Naive thymus-derived CD4-positive, alpha-beta T cell (primary cell): ENCODE measurements at regions not wholly inside any gene's neighbourhood (a gene's known extent, or its start where the extent isn't known, plus 50 kb on each side); places are given as distances from the start of the nearest gene placed in this dataset.

Source experiments
- ATAC-seq: fragments of 150-1000 bp; cut with Tn5 transposase; 2 replicates; pipeline ENCODE4 v1.10.0; 2021; ENCODE audit warnings: mild to moderate bottlenecking, moderate library complexity
- CTCF ChIA-PET: fragments of 350-600 bp; sonication (Branson Sonifier 250); formaldehyde crosslinking; loops from one replicate; lab custom pipeline; 2021; ENCODE audit warnings: antibody characterized with exemption; lab: Charles Lee
- POLR2A ChIA-PET: fragments of 350-600 bp; sonication (Branson Sonifier 250); formaldehyde crosslinking; loops from one replicate; lab custom pipeline; 2021; ENCODE audit warnings: antibody characterized with exemption, inconsistent platforms; lab: Charles Lee
- DNase-seq, 9 donors: peaks; one replicate each; pipeline versions ENCODE4 v3.0.0 to v3.0.0-alpha.2; 2020 to 2022; ENCODE audit warnings: mixed read lengths in 1 of 9
- H3K27ac ChIP-seq: one replicate; pipeline ENCODE4 v1.7.0; 2013; ENCODE audit warnings: mild to moderate bottlenecking, low read depth, low read length, moderate library complexity
- H3K27me3 ChIP-seq, 2 donors: one replicate each; pipeline ENCODE4 v1.7.0; 2013; ENCODE audit warnings: low read length in 2 of 2, mild to moderate bottlenecking in 2 of 2, moderate library complexity in 2 of 2; ENCODE audit not compliant: control insufficient read depth in 2 of 2, insufficient read depth in 2 of 2
- H3K36me3 ChIP-seq, 3 experiments: 1 replicate in 2 of 3; 2 replicates in 1 of 3; pipeline ENCODE4 v1.7.0; 2013; ENCODE audit warnings: low read length in 3 of 3, mild to moderate bottlenecking in 3 of 3, moderate library complexity in 1 of 3; ENCODE audit not compliant: insufficient read depth in 3 of 3, control insufficient read depth in 2 of 3
- H3K4me1 ChIP-seq, 2 donors: one replicate each; pipeline ENCODE4 v1.7.0; 2013; ENCODE audit warnings: low read length in 2 of 2, mild to moderate bottlenecking in 2 of 2, moderate library complexity in 1 of 2; ENCODE audit not compliant: control insufficient read depth in 2 of 2, insufficient read depth in 2 of 2
- H3K4me3 ChIP-seq: 2 replicates; pipeline ENCODE4 v1.7.0; 2013; ENCODE audit warnings: mild to moderate bottlenecking, low read length
- H3K9me3 ChIP-seq, 3 experiments: 1 replicate in 2 of 3; 2 replicates in 1 of 3; pipeline ENCODE4 v1.7.0; 2013; ENCODE audit warnings: low read length in 3 of 3; ENCODE audit not compliant: control insufficient read depth in 2 of 3
- H3K27ac Mint-ChIP-seq, 9 donors: one replicate each; pipeline ENCODE4 v1.8.0; 2020 to 2022; ENCODE audit warnings: mixed read lengths in 9 of 9, mild to moderate bottlenecking in 8 of 9, moderate library complexity in 5 of 9, inconsistent platforms in 2 of 9
- H3K27me3 Mint-ChIP-seq, 5 donors: one replicate each; pipeline ENCODE4 v1.8.0; 2021 to 2022; ENCODE audit warnings: mixed read lengths in 5 of 5, mild to moderate bottlenecking in 1 of 5
- H3K36me3 Mint-ChIP-seq, 5 donors: one replicate each; pipeline ENCODE4 v1.8.0; 2020 to 2022; ENCODE audit warnings: mixed read lengths in 5 of 5, mild to moderate bottlenecking in 3 of 5, inconsistent platforms in 1 of 5
- H3K4me1 Mint-ChIP-seq, 7 donors: one replicate each; pipeline ENCODE4 v1.8.0; 2020 to 2022; ENCODE audit warnings: mixed read lengths in 7 of 7, mild to moderate bottlenecking in 3 of 7, inconsistent platforms in 1 of 7
- H3K4me3 Mint-ChIP-seq, 10 donors: one replicate each; pipeline ENCODE4 v1.8.0; 2020 to 2022; ENCODE audit warnings: mild to moderate bottlenecking in 10 of 10, mixed read lengths in 10 of 10, moderate library complexity in 6 of 10, inconsistent platforms in 2 of 10
- H3K9me3 Mint-ChIP-seq, 11 donors: one replicate each; pipeline ENCODE4 v1.8.0; 2020 to 2022; ENCODE audit warnings: mixed read lengths in 11 of 11, mild to moderate bottlenecking in 4 of 11, inconsistent platforms in 1 of 11, moderate library complexity in 1 of 11
- intact Hi-C, 2 donors: fragments of 100-400 bp; cut with micrococcal nuclease; formaldehyde crosslinking; loops; one replicate each; pipeline ENCODE4 v1.15.1; 2023

DNA sequence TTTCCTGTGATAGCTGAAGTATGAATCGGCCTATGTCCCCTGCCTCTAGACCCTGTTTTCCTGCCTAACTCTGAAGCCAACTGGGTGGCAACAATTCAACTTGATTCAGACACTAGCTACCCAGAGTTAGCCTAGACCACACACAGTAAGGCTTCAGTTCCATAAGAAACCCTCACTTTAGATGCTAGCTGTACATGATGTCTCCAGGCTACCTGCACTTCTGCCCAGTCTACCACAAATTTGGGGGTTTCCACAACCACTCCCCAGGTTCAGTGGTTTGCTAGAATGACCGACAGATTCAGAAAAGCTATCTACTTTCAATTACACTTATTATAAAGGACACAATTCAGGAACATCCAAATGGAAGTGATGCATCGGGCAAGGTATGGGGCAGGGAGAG lies 119.4 kb upstream of the VLDLR start:
- Histone ChIP-seq H3K4me3 (no peak overlapping the region), H3K27me3 (no peaks in the 10 kb centered on the region), H3K4me1 (no peaks in the 10 kb centered on the region), H3K27ac (no peak overlapping the region), H3K9me3 (no peaks in the 10 kb centered on the region), H3K36me3 (no peaks in the 10 kb centered on the region)
- CTCF ChIA-PET: interaction anchor here (0.9 kb wide), 1 partner anchor 11 kb away, joined by 3 read pairs; no protein-coding TSS in a partner anchor
- DNase-seq: no peak
- no peaks in the 10 kb centered on the region for H3K4me1 Mint-ChIP-seq
- no peak overlapping the region for H3K27ac Mint-ChIP-seq
- peaks cover 0 to 2% (median 0%) of the 10 kb centered on the region in 11 donors for H3K9me3 Mint-ChIP-seq
- ATAC-seq: no peak
- no peaks in the 10 kb centered on the region for H3K36me3 Mint-ChIP-seq
- intact Hi-C loops: no loop called here
- no peak overlapping the region for H3K4me3 Mint-ChIP-seq
- no peaks in the 10 kb centered on the region for H3K27me3 Mint-ChIP-seq
- POLR2A ChIA-PET: no interaction called here

DNA sequence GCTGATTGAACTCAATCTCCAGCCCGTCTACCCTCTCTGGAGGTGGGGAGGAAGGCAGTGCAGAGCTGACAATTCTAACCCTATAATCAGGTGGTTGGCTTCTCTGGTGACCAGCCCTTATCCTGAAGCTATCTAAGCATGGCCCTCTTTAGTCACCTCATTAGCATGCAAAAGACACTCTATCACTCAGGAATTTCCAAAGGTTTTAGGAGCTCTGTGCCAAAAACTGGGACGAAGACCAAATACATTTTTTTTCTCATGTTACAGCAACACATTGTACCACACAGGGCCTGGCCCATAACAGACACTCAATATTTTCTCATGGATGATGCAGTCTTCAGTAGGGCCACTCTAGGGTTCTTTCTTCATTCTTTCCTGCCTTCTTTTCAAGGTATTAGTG lies 118.8 kb upstream of the VLDLR start:
- POLR2A ChIA-PET: no interaction called here
- no peaks in the 10 kb centered on the region for H3K4me1 Mint-ChIP-seq

DNA sequence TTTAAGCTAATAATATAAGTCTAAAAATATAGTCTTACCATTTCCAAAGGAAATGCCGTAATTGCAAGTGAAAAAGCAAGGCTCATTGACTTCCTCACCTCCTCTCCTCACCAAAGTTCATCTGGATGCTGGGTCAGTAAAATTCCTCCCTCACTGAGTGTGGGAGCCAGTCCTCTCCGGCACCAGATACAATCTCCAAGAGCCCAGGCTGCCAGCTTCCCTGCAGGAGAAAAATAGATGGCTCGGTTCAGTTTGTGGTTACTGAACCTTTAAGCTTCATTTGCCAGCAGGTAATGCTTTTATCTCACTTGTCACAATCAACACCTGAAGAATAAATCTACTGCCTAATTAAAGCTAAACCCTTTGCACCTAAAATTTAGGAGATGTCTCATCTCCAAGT lies 115.3 kb upstream of the VLDLR start:
- Histone ChIP-seq H3K27ac (no peak overlapping the region), H3K9me3 (no peaks in the 10 kb centered on the region), H3K36me3 (no peaks in the 10 kb centered on the region), H3K4me1 (no peaks in the 10 kb centered on the region), H3K4me3 (no peak overlapping the region), H3K27me3 (no peaks in the 10 kb centered on the region)
- H3K36me3 Mint-ChIP-seq: no peaks in the 10 kb centered on the region
- H3K27ac Mint-ChIP-seq: no peak overlapping the region
- peaks cover 0 to 10% (median 4%) of the 10 kb centered on the region in 11 donors for H3K9me3 Mint-ChIP-seq
- no peak for ATAC-seq
- ChIA-PET CTCF (no interaction called here), POLR2A (no interaction called here)
- intact Hi-C loops: no loop called here
- DNase-seq: no peak
- H3K4me3 Mint-ChIP-seq: no peak overlapping the region
- peaks cover 0 to 12% (median 0%) of the 10 kb centered on the region in 5 donors for H3K27me3 Mint-ChIP-seq
- H3K4me1 Mint-ChIP-seq: no peaks in the 10 kb centered on the region

More for the DNA sequence above, 118.8 kb upstream of the VLDLR start:
- H3K36me3 ChIP-seq: no peaks in the 10 kb centered on the region
- H3K9me3 ChIP-seq: no peaks in the 10 kb centered on the region
- intact Hi-C loops: no loop called here
- H3K4me3 ChIP-seq: no peak overlapping the region
- DNase-seq (no peak), ATAC-seq (no peak)
- H3K4me1 ChIP-seq: no peaks in the 10 kb centered on the region
- no peak overlapping the region for H3K4me3 Mint-ChIP-seq
- peaks cover 0 to 4% (median 0%) of the 10 kb centered on the region in 11 donors for H3K9me3 Mint-ChIP-seq
- H3K36me3 Mint-ChIP-seq: no peaks in the 10 kb centered on the region
- H3K27me3 Mint-ChIP-seq: no peaks in the 10 kb centered on the region
- H3K27ac Mint-ChIP-seq: no peak overlapping the region
- CTCF ChIA-PET: no interaction called here
- H3K27ac ChIP-seq: no peak overlapping the region
- no peaks in the 10 kb centered on the region for H3K27me3 ChIP-seq

DNA sequence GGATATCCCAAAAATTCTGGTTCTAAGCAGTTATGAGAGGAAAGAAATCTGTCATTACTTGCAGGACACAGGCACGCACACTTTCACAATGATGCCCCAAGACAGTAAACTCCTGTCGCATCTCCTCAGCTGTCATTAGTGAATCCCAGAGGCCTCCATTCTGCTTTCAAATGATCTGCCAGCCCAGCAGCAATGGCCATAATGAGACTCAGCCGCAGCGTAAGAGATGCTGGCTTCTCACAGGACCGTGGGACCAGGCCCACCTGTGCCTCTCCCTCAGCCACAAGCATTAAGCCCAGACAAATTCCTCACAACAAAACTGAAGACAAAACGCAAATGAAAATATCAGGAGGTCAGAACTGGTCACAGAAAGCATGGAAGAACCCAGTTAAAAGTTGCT lies 98.0 kb upstream of the VLDLR start:
- Mint-ChIP-seq H3K27me3 (peaks cover 0 to 25% (median 6%) of the 10 kb centered on the region in 5 donors), H3K4me3 (no peak overlapping the region), H3K4me1 (peaks cover 0 to 1% (median 0%) of the 10 kb centered on the region in 7 donors), H3K27ac (no peak overlapping the region), H3K9me3 (peaks cover 6 to 21% (median 11%) of the 10 kb centered on the region in 11 donors), H3K36me3 (peaks cover 0 to 8% (median 0%) of the 10 kb centered on the region in 5 donors)
- Histone ChIP-seq H3K27me3 (no peaks in the 10 kb centered on the region), H3K36me3 (no peaks in the 10 kb centered on the region), H3K27ac (no peak overlapping the region), H3K9me3 (no peaks in the 10 kb centered on the region), H3K4me1 (no peaks in the 10 kb centered on the region), H3K4me3 (no peak overlapping the region)
- ChIA-PET CTCF (no interaction called here), POLR2A (no interaction called here)
- ATAC-seq: no peak
- DNase-seq: no peak
- intact Hi-C loops: no loop called here

DNA sequence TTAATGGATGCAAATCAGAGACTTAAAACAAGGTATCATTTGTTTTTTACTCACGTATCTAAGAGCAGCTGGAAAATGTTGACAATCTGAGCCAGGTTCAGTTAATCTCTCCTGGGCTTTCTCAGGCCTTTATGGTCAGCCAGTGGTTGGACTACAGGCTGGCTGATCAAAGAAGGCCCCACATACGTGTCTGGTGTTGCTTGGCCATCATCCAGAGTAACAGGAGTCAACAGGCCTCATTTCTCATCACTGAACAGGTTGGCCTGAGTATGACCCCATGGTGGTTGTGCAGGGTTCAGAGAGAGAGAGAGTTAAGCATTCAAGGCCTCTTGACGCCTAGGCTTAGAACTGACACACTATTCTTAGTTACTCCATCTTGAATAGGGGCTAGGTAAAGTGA lies 97.0 kb upstream of the VLDLR start:
- POLR2A ChIA-PET: no interaction called here
- Mint-ChIP-seq H3K4me3 (no peak overlapping the region), H3K4me1 (peaks cover 0 to 1% (median 0%) of the 10 kb centered on the region in 7 donors), H3K27ac (no peak overlapping the region), H3K9me3 (peaks cover 3 to 16% (median 6%) of the 10 kb centered on the region in 11 donors), H3K36me3 (peaks cover 0 to 4% (median 0%) of the 10 kb centered on the region in 5 donors), H3K27me3 (peaks cover 0 to 25% (median 6%) of the 10 kb centered on the region in 5 donors)
- no peak for DNase-seq
- CTCF ChIA-PET: no interaction called here
- no peak overlapping the region for H3K27ac ChIP-seq
- H3K4me3 ChIP-seq: no peak overlapping the region
- no peaks in the 10 kb centered on the region for H3K4me1 ChIP-seq
- ATAC-seq: no peak
- H3K27me3 ChIP-seq: no peaks in the 10 kb centered on the region
- intact Hi-C loops: no loop called here
- no peaks in the 10 kb centered on the region for H3K36me3 ChIP-seq
- H3K9me3 ChIP-seq: no peaks in the 10 kb centered on the region

DNA sequence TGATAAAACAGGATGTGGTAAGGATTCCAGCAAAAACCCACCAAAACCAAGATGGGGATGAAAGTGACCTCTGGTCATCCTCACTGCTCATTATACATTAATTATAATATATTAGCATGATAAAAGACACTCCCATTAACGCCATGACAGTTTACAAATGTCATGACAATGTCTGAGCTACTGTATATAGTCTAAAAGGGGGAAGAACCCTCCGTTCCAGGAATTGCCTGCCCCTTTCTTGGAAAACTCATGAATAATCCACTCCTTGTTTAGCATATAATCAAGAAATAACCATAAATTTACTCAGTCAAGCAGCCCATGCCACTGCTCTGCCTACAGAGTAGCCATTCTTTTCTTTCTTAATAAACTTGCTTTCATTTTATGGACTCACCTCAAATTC lies 96.4 kb upstream of the VLDLR start:
- Mint-ChIP-seq H3K4me3 (no peak overlapping the region), H3K9me3 (peaks cover under 1 to 12% (median 2%) of the 10 kb centered on the region in 11 donors), H3K27me3 (peaks cover 0 to 25% (median 5%) of the 10 kb centered on the region in 5 donors), H3K36me3 (peaks cover 0 to under 1% (median 0%) of the 10 kb centered on the region in 5 donors), H3K4me1 (peaks cover 0 to 1% (median 0%) of the 10 kb centered on the region in 7 donors), H3K27ac (no peak overlapping the region)
- ATAC-seq: no peak
- CTCF ChIA-PET: no interaction called here
- Histone ChIP-seq H3K36me3 (no peaks in the 10 kb centered on the region), H3K4me3 (no peak overlapping the region), H3K4me1 (no peaks in the 10 kb centered on the region), H3K27ac (no peak overlapping the region), H3K9me3 (no peaks in the 10 kb centered on the region), H3K27me3 (no peaks in the 10 kb centered on the region)
- POLR2A ChIA-PET: no interaction called here
- DNase-seq: no peak
- intact Hi-C loops: no loop called here

DNA sequence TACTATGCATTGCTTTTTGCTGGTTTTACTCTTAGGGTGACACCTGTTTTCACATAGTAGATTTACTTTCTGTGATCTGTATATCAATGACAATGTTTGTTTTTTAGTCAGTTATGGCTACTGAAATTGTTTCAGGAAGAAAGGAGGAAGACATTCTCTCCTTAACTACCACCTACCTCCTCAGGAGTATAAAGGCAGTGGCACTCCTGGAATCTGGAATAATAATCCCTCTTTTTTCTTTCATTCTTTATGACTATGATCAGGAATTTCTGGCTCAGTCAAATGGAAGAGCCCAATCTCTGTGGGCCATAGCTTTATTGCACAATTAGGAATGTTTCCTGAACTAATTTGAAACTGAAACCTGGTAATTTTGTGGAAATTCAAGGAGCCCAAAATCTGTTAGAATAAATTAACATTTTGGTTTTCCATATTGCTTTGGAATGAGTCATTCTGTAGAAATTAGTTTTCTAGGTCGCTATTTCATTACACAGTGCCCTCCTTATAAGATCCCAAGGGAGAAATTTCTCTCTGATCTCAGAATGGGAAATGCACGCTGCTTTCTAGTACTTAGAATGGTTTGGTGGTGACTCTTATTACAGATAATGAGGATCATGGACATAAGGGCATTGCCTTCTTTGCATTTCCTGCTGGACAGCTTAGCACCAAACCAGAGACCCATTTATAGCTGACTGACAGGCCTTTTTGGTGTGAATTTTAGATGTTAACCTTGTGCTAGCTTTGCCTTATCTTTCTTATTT lies 95.3 kb upstream of the VLDLR start:
- Histone ChIP-seq H3K27me3 (no peaks in the 10 kb centered on the region), H3K4me3 (no peak overlapping the region), H3K9me3 (no peaks in the 10 kb centered on the region), H3K27ac (no peak overlapping the region), H3K36me3 (no peaks in the 10 kb centered on the region), H3K4me1 (no peaks in the 10 kb centered on the region)
- ChIA-PET CTCF (no interaction called here), POLR2A (no interaction called here)
- no peak for ATAC-seq
- no peak overlapping the region for H3K4me3 Mint-ChIP-seq
- intact Hi-C loops: no loop called here
- H3K4me1 Mint-ChIP-seq: peaks cover 0 to 1% (median 0%) of the 10 kb centered on the region in 7 donors
- no peak for DNase-seq
- peaks cover 0 to 25% (median 4%) of the 10 kb centered on the region in 5 donors for H3K27me3 Mint-ChIP-seq
- peaks cover 0 to 6% (median 0%) of the 10 kb centered on the region in 11 donors for H3K9me3 Mint-ChIP-seq
- H3K27ac Mint-ChIP-seq: no peak overlapping the region
- no peaks in the 10 kb centered on the region for H3K36me3 Mint-ChIP-seq
